ENCODE measurements at regions not wholly inside any gene's neighbourhood (a gene's known extent, or its start where the extent isn't known, plus 50 kb on each side); places are given as distances from the start of the nearest gene placed in this dataset.

DNA sequence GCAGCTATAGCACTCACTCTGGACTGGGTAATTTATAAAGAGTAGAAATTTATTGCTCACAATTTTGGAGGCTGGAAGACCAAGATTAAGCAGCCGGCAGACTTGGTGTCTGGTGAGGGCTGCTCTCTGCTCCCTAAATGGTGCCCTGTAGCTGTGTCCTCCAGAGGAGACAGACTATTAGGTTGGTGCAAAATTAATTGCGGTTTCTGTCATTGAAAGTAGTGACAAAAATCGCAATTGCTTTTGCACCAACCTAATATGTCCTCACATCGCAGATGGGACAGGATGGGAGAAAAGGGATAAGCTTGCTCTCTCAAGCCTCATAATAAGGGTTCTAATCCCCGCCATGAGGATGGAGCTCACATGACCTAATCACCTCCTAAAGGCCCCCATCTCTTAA, 258.1 kb upstream of the VCX3A start:
- H3K27ac ChIP-seq: no peak overlapping the region
- H3K27me3 ChIP-seq: no peaks in the 10 kb centered on the region
- no peak for DNase-seq
- TF ChIP-seq POLR2AphosphoS5 (IDR thresholded peaks at IDR 0.05): no peak
- no peak for TF ChIP-seq EP300 (IDR thresholded peaks at IDR 0.05)
- no peak for TF ChIP-seq POLR2A (IDR thresholded peaks at IDR 0.05)
- TF ChIP-seq, protein P1, sequence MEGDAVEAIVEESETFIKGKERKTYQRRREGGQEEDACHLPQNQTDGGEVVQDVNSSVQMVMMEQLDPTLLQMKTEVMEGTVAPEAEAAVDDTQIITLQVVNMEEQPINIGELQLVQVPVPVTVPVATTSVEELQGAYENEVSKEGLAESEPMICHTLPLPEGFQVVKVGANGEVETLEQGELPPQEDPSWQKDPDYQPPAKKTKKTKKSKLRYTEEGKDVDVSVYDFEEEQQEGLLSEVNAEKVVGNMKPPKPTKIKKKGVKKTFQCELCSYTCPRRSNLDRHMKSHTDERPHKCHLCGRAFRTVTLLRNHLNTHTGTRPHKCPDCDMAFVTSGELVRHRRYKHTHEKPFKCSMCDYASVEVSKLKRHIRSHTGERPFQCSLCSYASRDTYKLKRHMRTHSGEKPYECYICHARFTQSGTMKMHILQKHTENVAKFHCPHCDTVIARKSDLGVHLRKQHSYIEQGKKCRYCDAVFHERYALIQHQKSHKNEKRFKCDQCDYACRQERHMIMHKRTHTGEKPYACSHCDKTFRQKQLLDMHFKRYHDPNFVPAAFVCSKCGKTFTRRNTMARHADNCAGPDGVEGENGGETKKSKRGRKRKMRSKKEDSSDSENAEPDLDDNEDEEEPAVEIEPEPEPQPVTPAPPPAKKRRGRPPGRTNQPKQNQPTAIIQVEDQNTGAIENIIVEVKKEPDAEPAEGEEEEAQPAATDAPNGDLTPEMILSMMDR (IDR thresholded peaks at IDR 0.05): no peak
- H3K4me1 ChIP-seq: no peaks in the 10 kb centered on the region
- H3K9me3 ChIP-seq: no peaks in the 10 kb centered on the region
- H3K4me3 ChIP-seq: no peak overlapping the region
- no peaks in the 10 kb centered on the region for H3K36me3 ChIP-seq
- 90 to 94% methylated on average over 5 of the region's 5 CpGs for WGBS, 2 donors
- ATAC-seq (ENCODE audit: low FRiP score in 2 of 2): no peak

DNA sequence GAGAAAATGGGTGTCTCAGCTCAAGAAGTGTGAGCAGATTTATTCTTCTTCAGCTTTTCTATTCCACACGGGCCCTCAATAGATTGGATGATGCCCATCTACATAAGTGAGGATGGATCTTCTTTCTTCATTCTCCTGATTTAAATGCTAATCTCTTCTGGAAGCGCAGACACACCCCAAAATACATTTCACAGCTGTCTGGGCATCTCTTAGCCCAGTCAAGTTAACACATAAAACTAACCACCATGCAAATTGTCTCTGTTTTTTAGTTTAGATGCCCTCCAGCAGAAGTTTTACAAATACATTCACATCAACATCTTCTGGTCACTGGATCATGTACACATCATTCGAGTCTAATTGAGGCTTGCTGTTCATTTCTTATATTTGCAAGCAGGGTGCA, 249.0 kb upstream of the VCX3A start:
- DNase-seq: no peak
- WGBS, 2 donors: 91 to 97% methylated on average over 3 of the region's 3 CpGs
- Histone ChIP-seq H3K4me3 (no peak overlapping the region), H3K27me3 (no peaks in the 10 kb centered on the region), H3K36me3 (no peaks in the 10 kb centered on the region), H3K27ac (no peak overlapping the region), H3K4me1 (no peaks in the 10 kb centered on the region), H3K9me3 (no peaks in the 10 kb centered on the region)
- TF ChIP-seq POLR2AphosphoS5 (IDR thresholded peaks at IDR 0.05) (no peak), POLR2A (IDR thresholded peaks at IDR 0.05) (no peak), EP300 (IDR thresholded peaks at IDR 0.05) (no peak)
- TF ChIP-seq, protein P1 (IDR thresholded peaks at IDR 0.05): no peak
- ATAC-seq (ENCODE audit: low FRiP score in 2 of 2): no peak

DNA sequence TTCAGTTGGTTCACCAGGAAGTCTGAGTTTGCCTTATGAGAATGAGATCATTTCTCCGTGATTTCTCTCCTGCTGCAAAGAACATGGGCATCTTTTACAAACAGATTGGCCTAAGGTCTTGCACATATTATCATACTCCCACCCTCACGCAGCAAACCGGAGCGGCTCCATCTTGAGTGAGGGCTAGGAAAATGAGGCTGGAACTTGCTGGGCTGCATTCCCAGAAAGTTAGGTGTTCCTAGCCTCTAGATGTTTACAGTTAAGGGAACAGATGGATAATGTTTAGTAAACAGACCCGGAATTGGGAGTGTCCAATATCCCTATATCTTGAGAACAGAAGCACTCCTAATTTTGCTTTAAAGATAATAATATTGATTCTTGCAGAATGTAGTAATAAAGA, 247.9 kb upstream of the VCX3A start:
- TF ChIP-seq POLR2A (IDR thresholded peaks at IDR 0.05) (no peak), EP300 (IDR thresholded peaks at IDR 0.05) (no peak), POLR2AphosphoS5 (IDR thresholded peaks at IDR 0.05) (no peak)
- TF ChIP-seq, protein P1 (IDR thresholded peaks at IDR 0.05): no peak
- Histone ChIP-seq H3K4me3 (no peak overlapping the region), H3K9me3 (no peaks in the 10 kb centered on the region), H3K36me3 (no peaks in the 10 kb centered on the region), H3K27me3 (no peaks in the 10 kb centered on the region), H3K4me1 (no peaks in the 10 kb centered on the region), H3K27ac (no peak overlapping the region)
- DNase-seq (no peak), ATAC-seq (ENCODE audit: low FRiP score in 2 of 2) (no peak)
- WGBS, 2 donors: 77 to 80% methylated on average over 2 to 5 of the region's 5 CpGs

DNA sequence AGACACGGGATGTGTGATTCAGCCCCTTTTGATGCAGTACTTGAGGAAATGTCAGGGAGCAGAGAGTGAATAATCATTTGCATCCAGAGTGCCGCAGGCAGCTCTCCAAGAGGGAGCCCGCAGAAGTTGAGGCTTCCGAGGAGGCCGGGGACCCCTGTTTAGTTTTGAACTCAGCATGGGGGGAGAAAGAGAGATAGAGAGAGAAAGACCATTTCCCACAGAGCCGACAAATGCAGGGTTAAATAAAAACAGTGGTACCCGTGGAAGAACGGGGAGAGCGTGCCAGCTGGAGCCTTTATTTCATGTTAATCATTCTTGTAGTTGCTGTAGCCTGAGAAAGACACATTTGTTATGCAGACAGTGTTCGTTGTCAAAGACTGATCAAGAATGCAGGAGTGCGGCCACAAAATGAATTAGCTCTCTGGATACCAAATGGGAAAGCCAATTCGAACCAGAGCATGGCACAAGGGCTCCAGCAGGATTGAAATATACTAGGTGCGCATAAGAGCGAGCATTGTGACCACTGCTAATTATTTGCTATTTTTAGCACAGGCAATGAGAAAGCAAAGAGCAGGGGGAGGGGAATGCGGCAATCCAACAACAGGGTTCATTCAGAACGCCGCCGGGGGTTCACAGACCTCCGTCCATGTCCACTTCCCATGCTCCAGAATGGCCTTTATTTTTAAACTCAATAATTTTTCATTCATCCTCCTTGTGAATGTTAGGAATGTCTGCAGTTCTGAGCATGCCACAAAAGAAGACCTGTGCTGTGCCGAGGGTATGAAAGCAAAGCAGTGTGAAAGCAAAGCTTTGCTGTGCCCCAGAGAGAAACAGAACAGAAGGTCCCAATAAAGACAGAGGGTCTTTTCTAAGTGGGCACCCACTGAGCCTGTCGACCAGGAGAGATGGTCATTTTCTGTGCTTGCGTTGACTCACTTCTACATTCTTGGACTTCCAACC, 243.9 kb upstream of the VCX3A start:
- no peak overlapping the region for H3K4me3 ChIP-seq
- TF ChIP-seq POLR2AphosphoS5 (IDR thresholded peaks at IDR 0.05) (no peak), EP300 (IDR thresholded peaks at IDR 0.05) (no peak), POLR2A (IDR thresholded peaks at IDR 0.05) (no peak)
- TF ChIP-seq, protein P1 (IDR thresholded peaks at IDR 0.05): no peak
- H3K27me3 ChIP-seq: no peaks in the 10 kb centered on the region
- no peak for ATAC-seq (ENCODE audit: low FRiP score in 2 of 2)
- H3K27ac ChIP-seq: no peak overlapping the region
- no peaks in the 10 kb centered on the region for H3K9me3 ChIP-seq
- no peak for DNase-seq
- 42 to 48% methylated on average over 14 to 22 of the region's 22 CpGs for WGBS, 2 donors
- H3K36me3 ChIP-seq: no peaks in the 10 kb centered on the region
- H3K4me1 ChIP-seq: no peaks in the 10 kb centered on the region
